22Rv1 (cell line): ENCODE measurements at regions not wholly inside any gene's neighbourhood (a gene's known extent, or its start where the extent isn't known, plus 50 kb on each side); places are given as distances from the start of the nearest gene placed in this dataset.

Experiments used
- H3K27ac ChIP-seq: fragments of 450-650 bp; 2 replicates; pipeline ENCODE4 v1.5.1; 2017
- ZFX ChIP-seq: fragments of 450-650 bp; IDR thresholded peaks from 2 replicates; pipeline ENCODE4 v1.6.1; 2017; ENCODE audit warnings: antibody characterized with exemption, borderline replicate concordance
- TF ChIP-seq, protein P1 (sequence below): fragments of 450-650 bp; IDR thresholded peaks from 2 replicates; pipeline ENCODE4 v1.5.1; 2017; ENCODE audit warnings: mild to moderate bottlenecking

DNA sequence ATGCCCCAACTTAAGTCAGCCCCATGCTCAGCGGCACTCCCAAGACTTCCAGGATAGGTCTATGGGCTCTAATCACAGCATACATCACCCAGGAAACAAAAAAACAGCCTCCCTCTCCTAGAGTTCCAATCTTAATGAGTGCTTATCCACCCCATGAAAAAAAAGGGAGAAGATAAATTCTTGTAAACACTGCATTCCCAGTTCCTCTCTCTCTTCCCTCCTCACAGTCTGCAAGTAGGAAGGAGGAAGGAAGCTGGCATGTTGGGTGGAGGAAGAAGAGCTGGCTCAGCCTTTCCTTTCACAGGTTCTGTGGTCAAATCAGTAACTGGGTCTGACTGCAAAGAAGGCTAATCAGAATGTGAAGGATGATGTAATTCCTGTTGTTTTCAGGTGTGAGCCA is 69.9 kb upstream of the ZC3H11B start:
- TF ChIP-seq, protein P1, sequence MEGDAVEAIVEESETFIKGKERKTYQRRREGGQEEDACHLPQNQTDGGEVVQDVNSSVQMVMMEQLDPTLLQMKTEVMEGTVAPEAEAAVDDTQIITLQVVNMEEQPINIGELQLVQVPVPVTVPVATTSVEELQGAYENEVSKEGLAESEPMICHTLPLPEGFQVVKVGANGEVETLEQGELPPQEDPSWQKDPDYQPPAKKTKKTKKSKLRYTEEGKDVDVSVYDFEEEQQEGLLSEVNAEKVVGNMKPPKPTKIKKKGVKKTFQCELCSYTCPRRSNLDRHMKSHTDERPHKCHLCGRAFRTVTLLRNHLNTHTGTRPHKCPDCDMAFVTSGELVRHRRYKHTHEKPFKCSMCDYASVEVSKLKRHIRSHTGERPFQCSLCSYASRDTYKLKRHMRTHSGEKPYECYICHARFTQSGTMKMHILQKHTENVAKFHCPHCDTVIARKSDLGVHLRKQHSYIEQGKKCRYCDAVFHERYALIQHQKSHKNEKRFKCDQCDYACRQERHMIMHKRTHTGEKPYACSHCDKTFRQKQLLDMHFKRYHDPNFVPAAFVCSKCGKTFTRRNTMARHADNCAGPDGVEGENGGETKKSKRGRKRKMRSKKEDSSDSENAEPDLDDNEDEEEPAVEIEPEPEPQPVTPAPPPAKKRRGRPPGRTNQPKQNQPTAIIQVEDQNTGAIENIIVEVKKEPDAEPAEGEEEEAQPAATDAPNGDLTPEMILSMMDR = no peak
- TF ChIP-seq ZFX = no peak

DNA sequence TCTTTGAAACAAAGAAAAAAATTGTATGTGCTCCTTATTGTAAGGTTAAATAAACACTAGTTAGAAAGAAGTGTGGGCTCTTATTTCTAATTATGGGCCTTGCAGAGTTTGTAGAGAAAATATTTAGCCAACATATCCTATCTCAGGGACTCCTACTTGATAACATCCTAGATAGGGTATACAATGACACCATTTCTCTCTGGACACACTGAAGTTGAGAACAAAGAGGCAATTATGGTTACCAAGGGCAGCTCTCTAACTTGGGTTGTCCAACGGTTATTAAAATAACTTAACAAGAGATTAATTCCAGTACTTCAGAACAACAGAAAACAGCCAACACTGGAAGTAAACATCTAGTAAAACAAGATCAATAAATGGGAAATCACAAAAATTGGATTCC is 69.0 kb upstream of the ZC3H11B start:
- TF ChIP-seq, protein P1 = no peak
- no peak for TF ChIP-seq ZFX
- no peak overlapping the region for H3K27ac ChIP-seq

More for the DNA sequence above, 69.9 kb upstream of the ZC3H11B start:
- no peak overlapping the region for H3K27ac ChIP-seq

DNA sequence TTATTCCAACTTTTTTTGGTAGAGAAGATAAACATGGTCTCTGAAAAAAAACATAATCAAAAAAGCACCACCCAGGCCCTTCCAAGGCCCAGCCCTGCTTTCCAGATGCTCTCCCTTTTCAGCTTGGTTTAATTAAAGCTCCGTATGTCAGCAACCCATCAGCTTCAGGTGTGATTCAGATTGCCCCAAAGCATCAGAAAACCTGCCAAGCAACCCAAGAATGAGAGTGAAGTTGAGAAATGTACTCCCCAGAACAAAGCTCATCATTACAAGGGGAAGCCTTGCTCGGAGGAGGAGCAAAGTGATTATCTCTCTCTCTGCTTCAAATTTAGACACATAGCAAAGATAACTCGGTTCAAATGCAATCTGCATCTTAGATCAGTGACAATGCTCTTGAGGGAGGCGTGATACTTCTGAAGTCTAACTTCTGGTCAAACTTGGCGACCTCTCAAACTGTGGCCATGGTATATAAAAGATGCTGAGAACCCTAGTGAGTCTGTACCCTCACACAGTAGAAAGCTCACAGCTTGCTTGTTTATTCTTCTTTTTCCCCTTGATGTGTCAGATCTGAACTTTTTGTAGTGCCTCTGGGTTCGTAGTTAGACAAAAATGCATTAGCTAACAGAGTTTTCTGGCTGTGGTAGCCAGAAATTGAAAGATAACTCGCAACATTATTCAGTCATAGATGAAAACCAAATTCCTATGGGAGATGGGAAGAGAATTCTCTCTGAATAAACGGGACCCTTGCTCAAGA is 63.3 kb upstream of the ZC3H11B start:
- TF ChIP-seq, protein P1 = no peak
- no peak for TF ChIP-seq ZFX
- no peak overlapping the region for H3K27ac ChIP-seq

DNA sequence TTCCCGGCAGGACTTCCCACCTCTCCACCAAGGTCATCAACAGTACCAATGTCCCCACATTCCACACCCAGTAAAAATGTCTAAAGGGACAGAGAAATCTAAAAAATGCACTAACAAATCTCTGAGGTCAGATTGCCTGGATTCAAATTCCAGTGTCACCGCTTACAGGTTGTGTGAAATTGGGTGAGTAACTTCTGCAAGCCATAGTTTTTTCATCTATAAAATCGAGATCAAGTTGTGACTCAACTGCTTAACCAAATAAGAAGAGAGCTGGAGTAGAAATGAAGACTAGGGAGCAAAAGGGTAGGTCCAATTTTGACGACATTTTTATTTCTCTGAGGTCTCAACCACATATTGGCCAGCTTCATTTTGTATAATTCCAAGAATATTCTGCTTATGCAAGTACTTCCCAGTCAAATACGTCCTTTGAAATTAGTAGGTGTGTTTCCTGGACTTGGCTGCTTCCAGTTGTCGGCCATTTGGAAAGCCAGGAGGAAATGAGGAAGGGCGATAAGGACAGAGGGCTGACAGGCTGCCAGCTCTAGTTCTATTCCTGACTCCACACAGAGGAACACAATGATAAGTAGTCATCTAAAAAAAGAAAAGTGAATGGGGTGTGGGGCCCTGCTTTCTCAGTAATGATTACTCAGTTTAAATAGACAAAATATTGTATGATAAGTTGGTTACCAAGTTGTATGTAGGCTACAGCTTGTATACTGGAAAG is 57.7 kb upstream of the ZC3H11B start:
- TF ChIP-seq, protein P1 = no peak
- no peak for TF ChIP-seq ZFX
- H3K27ac ChIP-seq = no peak overlapping the region

DNA sequence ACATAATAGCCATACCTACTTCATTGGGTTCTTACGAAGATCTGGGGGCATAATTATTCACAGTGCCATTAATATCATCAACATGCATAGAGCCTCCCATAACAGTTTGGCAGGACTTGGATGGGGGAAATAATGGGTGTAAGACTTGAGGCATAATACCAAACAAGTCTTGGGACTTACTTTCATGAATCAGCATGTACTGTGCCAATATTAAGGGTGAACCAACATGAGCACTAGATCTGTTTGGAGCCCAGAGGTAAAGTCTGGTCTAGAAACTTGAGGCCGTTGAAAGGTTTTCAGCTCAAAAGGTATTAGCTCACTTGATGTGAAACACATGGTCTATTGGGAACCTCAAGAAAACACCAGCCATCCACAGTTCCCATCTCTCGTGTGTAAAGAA is 56.7 kb upstream of the ZC3H11B start:
- TF ChIP-seq ZFX = no peak
- TF ChIP-seq, protein P1 = no peak
- no peak overlapping the region for H3K27ac ChIP-seq

DNA sequence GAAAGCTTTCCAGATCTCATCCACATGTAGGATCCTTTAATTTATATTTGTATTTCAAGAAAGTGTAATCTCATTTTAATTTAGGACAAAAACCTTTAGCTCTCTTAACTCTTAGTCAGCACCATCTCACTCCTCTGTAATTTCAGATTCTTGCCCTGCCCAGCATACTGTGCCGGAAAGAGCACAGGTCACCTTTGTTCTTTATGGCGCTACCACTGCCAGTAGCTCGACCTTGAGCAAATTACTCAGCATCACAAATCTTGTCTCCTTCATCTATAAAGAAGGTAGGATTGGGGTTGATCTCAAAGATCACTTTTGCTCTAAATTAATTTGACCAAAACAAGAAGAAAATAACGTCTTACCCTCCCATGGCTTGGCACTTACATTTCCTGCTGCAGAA is 56.1 kb upstream of the ZC3H11B start:
- TF ChIP-seq, protein P1 = no peak
- no peak for TF ChIP-seq ZFX

DNA sequence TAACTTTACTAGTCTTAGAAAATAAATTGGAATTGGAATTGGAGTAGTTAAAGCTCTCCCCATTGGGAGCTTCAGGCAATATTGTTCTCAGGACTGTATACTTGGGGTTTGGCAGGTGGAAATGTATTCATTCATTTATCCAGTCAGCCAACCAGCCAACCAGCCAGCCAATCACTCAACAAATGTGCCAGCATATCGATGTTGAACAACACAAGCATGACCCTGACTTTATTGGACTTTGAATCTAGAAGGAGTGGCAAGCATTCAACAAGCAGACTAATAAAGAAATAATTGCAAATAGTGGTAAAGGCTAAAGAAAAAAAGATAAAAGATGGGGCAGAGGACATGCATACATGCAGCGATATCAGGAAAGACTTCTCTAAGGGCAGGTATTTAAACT is 55.5 kb upstream of the ZC3H11B start:
- H3K27ac ChIP-seq = no peak overlapping the region
- TF ChIP-seq ZFX = no peak
- TF ChIP-seq, protein P1 = no peak

More for the DNA sequence above, 56.1 kb upstream of the ZC3H11B start:
- H3K27ac ChIP-seq = no peak overlapping the region
